GM18502 (cell line): ENCODE measurements at regions not wholly inside any gene's neighbourhood (a gene's known extent, or its start where the extent isn't known, plus 50 kb on each side); places are given as distances from the start of the nearest gene placed in this dataset.
A peak's percentile ranks its signal among the peaks of the same experiment; 100 is the strongest.

Experiments
- ATAC-seq: cut with Tn5 transposase; IDR thresholded peaks from one replicate; pipeline ENCODE4 v1.9.1; 2021; ENCODE audit warnings: mild to moderate bottlenecking; ENCODE audit not compliant: unreplicated experiment, poor library complexity

DNA sequence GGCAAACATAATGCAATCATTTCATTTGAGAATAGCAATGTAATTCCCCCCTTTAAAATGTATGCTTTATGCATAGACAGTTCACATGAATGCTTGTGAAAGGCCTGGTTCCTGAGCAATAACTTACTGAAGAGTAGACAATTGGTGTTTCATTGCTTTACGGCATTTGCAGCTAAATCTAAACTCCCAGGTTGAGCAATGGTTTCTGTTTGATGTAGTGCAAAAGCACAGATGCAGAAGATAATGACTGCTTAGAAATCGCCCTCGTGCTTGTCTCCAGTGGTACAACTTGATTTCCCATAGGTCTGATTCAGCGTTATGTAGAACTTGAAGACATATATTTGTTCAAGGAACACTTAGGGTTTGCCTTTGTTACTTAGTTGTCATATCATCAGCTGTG is 1018.3 kb downstream of the DIAPH3 start:
- ATAC-seq, result no peak

DNA sequence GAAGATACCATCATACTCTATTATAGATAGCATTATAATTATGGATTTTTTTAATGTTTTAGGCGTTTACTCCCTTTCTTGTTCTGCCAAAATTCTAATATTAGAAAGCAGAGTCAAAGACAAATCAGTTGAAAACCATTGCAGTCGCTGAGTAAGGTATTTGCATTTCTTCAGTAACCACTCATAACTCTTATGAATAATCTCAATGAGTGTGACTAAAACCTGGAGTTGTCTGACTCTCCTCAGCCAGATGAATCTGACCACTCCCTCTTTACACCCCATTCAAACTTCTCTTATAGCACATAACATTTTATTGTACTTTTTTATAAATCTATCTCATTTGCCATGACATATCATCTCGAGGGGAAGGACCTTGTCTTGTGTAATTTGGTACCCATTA is 1006.5 kb downstream of the DIAPH3 start:
- peak; percentile 70 for ATAC-seq

DNA sequence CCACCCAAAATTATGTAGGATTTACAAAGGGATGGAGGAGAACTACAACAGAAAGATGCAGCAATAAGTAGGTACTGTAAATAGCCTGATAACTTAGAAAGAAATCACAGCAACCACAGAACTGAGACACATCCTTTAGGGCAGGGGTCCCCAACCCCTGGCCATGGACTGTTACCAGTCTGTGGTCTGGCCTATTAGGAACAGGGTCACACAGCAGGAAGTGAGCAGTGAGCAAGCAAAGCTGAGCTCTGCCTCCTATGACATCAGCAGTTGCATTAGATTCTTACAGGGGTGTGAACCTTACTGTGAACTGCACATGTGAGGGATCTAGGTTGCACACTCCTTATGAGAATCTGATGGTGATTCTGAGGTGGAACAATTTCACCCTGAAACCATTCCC is 997.6 kb downstream of the DIAPH3 start:
- ATAC-seq, result no peak

DNA sequence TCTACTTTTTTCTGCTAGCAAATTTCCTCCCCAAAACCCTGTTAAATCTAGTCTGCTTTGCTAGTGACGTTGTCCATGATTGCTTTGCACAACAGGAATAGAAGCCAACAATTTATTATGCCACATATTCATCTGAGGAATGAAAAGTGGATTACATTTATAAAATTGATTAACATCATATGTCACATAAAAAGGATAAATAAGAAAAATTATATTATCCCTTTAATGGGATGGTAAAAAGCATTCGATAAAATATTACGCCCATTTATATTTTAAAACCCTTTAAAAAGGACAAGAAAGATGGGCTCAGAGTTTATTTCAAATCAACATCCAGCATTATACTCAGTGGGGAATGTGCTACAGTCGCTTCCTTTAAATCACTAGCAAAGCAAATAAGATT is 991.7 kb downstream of the DIAPH3 start:
- ATAC-seq, result no peak

- ATAC-seq, result peak; percentile 64
These were observed 987.0 kb downstream of the DIAPH3 start for GRCh38 chr13:59176775-59177174.

DNA sequence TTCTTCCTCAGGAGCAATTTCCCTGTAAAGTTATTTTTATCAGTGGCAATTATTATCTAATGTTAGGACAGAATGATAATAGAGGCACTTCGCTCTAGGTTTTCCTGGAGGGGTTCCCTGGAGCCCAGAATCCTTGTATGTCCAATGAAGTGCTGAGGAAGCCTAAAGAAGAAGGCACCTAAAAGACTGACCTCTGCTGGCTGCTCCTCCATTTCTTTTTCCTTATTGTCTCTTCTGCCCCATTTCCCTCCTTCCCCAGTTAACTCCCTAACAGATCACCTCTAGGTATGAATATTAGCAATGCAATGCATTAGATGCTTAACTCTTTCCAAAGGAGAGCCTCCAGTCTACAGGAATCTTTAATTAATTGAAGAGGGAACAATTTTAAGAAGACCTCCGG is 985.4 kb downstream of the DIAPH3 start:
- no peak for ATAC-seq

DNA sequence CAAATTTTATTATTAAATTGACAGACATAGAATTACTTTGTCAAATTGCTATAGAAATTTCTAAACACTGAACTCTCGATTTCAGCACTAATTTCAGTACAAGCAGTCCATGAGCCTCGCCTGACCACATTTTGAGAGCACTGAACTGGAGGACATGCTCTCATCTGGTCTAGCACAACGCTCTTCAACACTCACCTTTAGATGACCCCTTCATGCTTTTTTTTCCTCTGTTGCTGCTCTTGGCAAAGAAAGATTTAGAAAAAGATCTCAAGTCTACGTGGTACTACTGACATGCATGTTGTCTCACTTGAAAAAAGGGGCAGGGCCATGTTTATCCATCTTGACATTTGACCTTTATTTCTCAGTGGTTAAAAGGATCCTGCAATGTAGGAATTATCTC is 981.5 kb downstream of the DIAPH3 start:
- no peak for ATAC-seq

GRCh38 chr13:59197397-59197796 is 966.3 kb downstream of the DIAPH3 start:
- ATAC-seq, result no peak

DNA sequence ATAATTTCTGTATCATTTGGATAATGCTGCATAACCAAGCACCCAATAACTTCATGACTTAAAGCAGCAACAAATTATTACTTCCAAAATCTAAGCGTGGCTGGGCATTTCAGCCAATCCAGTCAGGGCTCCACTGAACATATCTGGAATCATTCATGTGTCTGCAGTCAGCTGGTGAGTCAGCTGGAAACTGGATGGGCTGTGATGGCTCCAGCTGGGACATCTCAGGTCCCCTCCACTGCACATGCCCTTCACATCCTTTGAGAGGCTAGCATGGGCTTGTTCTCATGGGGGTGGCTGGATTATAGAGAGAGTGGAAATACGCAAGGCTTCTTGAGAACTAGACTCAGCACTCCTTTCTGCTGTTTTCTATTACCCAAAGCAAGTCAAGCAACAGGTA is 961.9 kb downstream of the DIAPH3 start:
- ATAC-seq, result no peak

DNA sequence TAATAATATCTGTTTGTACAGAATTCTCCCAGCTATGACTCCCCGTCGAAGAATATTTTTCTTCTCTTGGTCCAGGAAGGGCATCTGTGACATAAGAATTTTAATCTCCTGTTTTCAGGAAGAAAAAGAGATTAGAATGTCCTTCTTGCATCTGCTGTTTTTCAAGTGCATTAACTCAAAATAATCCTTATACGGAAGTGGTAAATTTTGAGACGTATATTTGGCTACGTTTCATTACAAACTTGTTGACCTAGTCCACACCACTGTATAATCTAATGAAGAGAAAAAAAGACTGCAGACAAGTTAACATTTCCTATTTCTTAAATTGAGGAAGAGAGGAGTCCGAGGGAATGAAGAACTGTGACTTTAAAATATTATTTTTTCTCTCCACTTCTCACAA is 959.9 kb downstream of the DIAPH3 start:
- no peak for ATAC-seq

- ATAC-seq, result no peak
These were observed 958.2 kb downstream of the DIAPH3 start for GRCh38 chr13:59205501-59205900.

- no peak for ATAC-seq
These were observed 955.1 kb downstream of the DIAPH3 start for GRCh38 chr13:59208405-59209195.

- no peak for ATAC-seq
These were observed 953.2 kb downstream of the DIAPH3 start for GRCh38 chr13:59210543-59210942.

DNA sequence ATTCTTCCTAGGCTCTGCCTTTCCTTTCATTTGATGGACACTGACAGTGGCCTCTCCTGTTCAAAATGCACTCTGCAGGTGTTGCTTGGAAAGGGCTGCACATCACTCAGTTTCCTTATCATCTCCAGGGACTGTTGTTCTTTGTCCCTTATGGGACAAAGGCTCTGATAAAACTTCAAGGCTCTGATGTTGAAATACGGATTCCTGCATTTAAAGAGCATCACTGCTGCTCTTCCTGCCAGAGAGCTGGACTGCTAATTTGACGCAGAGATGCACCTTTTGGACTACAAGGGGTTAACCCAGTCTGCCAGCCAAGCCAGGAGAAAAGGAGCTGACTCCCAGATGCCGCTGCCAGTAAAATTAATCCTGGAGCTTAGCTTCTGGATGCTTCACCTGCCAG is 952.1 kb downstream of the DIAPH3 start:
- no peak for ATAC-seq

DNA sequence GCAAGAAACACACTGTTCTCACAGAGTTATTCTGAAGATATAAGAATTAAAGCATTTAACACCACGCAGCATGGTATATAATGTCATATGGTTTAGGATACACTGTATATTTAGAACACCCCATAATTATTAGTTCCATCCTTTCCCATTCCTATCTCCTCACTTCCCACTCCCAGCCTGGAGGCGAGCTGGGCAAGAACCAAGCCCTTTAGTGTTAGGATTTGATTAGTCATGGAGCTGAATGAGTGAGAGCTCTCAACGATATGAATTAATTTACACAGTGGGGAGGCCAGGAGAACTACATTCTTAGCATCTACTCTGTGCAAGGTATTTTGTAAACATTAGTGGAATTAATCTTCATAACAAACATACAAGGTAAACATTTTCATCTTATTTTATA is 934.3 kb downstream of the DIAPH3 start:
- no peak for ATAC-seq

DNA sequence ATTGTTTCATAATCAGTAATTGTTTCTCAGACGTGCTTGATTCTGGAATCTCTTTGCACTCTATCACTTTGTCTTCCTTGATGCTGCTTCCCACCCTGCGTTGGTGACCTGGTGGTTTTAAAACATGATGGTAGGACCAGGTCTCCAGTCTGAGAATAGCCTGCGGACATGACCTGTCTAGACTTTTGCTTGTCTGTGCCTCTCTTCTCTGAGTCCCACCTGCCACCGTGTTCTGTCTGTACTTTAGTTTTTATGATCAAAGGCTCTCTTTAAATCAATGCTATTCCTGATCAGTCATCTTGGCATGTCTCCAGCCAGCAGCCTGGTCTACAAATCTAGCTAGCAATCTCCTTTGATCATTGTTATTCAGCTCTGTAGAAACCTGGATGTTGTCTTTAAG is 933.9 kb downstream of the DIAPH3 start:
- no peak for ATAC-seq

DNA sequence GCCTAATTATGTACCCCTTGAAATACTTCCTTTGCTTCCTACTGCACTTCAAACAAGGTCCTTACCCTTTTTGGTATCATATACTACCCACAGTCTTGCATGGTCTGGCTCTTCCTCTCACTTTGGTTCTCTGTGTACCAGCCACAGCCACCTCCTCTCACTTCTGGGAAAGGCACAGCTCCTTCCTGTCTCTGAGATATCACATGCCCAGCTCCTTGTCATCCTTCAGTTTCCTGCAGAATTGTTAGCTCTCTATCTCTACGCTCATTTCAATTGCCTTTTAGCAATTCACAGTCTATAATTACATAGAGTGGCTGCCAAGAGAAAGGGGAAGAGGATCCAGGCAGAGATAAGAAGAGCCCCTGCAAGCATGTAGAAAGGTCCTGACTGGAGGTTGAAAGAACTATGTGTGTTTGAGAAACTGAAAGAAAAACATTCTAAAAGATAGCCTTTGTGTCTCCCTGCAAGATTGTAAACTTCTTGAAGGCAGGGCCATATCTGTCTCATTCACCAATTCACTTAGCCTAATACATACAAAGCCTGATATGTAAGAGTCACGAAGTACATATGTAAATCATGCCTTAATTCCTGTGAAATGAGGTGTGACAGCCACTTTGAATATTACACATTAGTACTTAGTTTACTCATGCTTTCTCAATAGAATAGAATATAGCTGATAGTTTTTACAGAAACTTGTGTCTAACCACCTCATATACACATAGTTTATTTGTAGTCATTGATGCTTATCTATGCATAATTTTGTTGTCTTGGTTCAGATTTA is 933.1 kb downstream of the DIAPH3 start:
- no peak for ATAC-seq

- ATAC-seq, result no peak
These were observed 927.3 kb downstream of the DIAPH3 start for GRCh38 chr13:59236309-59236919.

- ATAC-seq, result no peak
These were observed 926.8 kb downstream of the DIAPH3 start for GRCh38 chr13:59236944-59237343.

DNA sequence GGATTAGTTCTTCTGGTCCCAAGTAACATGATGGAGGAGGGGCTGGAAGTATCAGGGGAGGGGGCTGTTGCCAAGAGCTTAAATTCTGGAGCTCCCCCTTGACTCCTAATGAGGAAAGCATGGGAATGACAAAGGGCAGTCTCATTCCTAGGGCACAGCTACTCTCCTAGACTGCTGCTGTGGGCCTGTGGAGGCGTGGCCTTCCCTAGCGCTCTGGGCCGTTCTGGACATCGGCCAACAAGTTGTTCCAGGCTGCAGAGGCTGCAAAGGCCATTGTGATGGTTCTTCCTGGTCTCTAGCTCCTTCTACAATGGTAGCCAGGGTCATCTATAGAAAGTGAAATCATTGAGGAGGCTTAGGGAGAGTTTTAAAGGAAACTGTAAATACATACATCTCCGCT is 916.6 kb downstream of the DIAPH3 start:
- ATAC-seq, result no peak
